ENCODE measurements at regions not wholly inside any gene's neighbourhood (a gene's known extent, or its start where the extent isn't known, plus 50 kb on each side); places are given as distances from the start of the nearest gene placed in this dataset.

GRCh38 chr14:99321955-99322730 is 50.1 kb upstream of the BCL11B start:
- Histone ChIP-seq H3K4me3 (no peak overlapping the region), H2AFZ (no peak overlapping the region), H3K27ac (no peak overlapping the region), H3K36me3 (ENCODE audit: low read depth) (no peaks in the 10 kb centered on the region), H3K27me3 (ENCODE audit: insufficient read depth, low read depth) (peaks cover 16% of the 10 kb centered on the region), H3K79me2 (ENCODE audit: low read depth) (no peaks in the 10 kb centered on the region), H3K9me2 (ENCODE audit: insufficient read depth) (no peaks in the 10 kb centered on the region), H4K20me1 (ENCODE audit: insufficient read depth) (no peaks in the 10 kb centered on the region), H3K9me3 (ENCODE audit: insufficient read depth, low read depth) (no peaks in the 10 kb centered on the region), H3F3A (ENCODE audit: insufficient read depth, low read depth) (no peaks in the 10 kb centered on the region), H3K4me2 (no peak overlapping the region), H3K4me1 (replicated peaks; ENCODE audit: insufficient read depth) (no peaks in the 10 kb centered on the region)
- no TSS peak for BruUV-seq (replicated peaks)
- TF ChIP-seq CTCF (conservative IDR thresholded peaks at IDR 0.05) (no peak), EZH2 (IDR thresholded peaks at IDR 0.05; ENCODE audit: low read depth) (no peak)
- ChIA-PET CTCF (no interaction called here), POLR2A (ENCODE audit: unreplicated experiment) (no interaction called here)
- intact Hi-C loops (cut with micrococcal nuclease; ENCODE audit: unreplicated experiment): no loop called here
- DNase-seq: no peak

All from PC-9 (cell line).